Activated CD8-positive, alpha-beta memory T cell treated with anti-CD3 and anti-CD28 coated beads for 4 hours (primary cell): ENCODE measurements at regions not wholly inside any gene's neighbourhood (a gene's known extent, or its start where the extent isn't known, plus 50 kb on each side); places are given as distances from the start of the nearest gene placed in this dataset.
"Not testable (repeated sequence)": the region's sequence is repeated elsewhere in the genome, so short reads cannot be mapped to it uniquely, and the experiment has no call there.

ENCODE experiments used
- DNase-seq, 2 donors: peaks; one replicate each; pipeline ENCODE4 v3.0.0-alpha.2; 2020; ENCODE audit warnings: low read depth in 2 of 2

- DNase-seq, result not testable (repeated sequence)
Measured at GRCh38 chr1:228611707-228612106, 123.6 kb upstream of the RHOU start.

GRCh38 chr1:228622002-228622716 lies 113.1 kb upstream of the RHOU start:
- not testable (repeated sequence) for DNase-seq

DNA sequence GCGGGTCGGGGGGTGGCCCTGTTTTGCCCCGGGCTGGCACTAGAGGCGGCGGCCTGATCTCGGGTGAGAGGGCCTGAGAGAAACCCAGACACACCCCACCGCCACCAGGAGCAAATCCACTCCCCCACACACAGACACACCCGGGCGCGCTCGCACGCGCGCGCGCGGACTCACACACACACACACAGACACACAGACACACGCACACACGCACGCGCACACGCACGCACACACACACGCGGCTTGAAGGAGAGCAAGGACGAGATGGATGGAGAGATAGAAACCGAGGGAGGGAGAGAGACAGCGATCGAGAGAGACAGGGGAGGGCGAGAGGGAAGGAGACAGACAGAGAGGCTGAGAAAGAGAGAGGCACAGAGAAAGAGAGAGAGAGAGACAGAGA lies 108.8 kb upstream of the RHOU start:
- not testable (repeated sequence) for DNase-seq

- DNase-seq, result not testable (repeated sequence)
Measured at GRCh38 chr1:228632858-228633257, 102.4 kb upstream of the RHOU start.

- DNase-seq, result peak in 1 of 2 donors; percentile 10
Measured at GRCh38 chr1:228635304-228635703, 100.0 kb upstream of the RHOU start.

GRCh38 chr1:228637529-228637928 lies 97.8 kb upstream of the RHOU start:
- DNase-seq, result not testable (repeated sequence)

- DNase-seq, result no peak
Measured at GRCh38 chr1:228646717-228647522, 88.4 kb upstream of the RHOU start.

- DNase-seq, result no peak
Measured at GRCh38 chr1:228647523-228648444, 87.5 kb upstream of the RHOU start.

GRCh38 chr1:228648647-228649383 lies 86.5 kb upstream of the RHOU start:
- DNase-seq, result no peak

DNA sequence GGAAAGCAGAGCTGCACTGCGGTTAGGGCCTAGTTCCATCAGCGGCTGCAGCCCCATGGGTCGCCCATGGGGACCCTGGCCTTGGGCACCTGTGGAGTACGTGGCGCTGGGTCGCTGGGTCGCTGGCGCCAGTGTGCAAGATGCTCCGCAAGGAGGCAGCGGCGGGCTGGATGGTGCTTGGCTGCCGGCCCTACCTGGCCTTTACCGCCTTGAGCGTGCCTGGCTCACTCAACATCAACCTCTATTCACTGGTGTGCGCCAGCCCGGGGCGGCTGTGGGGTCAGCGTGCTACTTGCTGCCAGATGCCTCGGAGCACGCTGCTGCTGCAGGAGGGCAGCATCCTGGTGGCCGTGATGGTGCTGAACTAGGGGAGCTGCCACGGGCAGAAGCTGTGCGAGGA lies 85.1 kb upstream of the RHOU start:
- DNase-seq, result no peak

GRCh38 chr1:228650946-228651345 lies 84.3 kb upstream of the RHOU start:
- no peak for DNase-seq

GRCh38 chr1:228652116-228652515 lies 83.2 kb upstream of the RHOU start:
- no peak for DNase-seq

DNA sequence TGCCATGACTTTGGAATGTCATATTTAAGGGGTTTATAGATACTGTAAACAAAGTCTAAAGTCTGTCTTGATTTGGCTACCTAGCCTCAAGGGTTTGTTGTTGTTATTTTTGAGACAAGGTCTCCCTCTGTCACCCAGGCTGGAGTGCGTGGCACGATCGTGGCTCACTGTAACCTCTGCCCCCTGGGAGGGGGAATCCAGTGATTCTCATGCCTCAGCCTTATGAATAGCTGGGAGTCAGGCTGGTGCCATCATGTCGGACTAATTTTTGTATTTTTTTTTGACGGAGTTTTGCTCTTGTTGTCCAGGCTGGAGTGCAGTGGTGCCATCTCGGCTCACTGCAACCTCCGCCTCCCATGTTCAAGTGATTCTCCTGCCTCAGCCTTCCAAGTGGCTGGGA lies 82.2 kb upstream of the RHOU start:
- DNase-seq, result not testable (repeated sequence)

DNA sequence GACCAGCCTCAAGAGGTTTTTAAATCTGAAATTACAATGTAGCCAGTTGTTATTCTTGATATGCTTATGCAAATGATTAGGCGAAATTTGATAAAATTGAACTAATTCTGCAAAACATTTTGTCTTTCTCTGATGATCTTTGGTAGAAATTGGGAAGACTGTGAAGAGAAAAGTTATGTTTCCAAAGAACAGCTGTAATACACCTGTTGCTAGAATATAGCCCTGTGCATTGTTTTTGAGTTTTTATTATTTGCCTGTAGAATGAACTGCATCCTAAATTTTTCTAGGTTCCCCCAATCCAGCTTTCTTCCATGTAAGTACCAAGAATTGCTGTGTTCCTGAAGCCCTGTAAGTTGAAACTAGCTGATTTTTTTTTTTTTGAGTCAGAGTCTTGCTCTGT lies 81.5 kb upstream of the RHOU start:
- no peak for DNase-seq

DNA sequence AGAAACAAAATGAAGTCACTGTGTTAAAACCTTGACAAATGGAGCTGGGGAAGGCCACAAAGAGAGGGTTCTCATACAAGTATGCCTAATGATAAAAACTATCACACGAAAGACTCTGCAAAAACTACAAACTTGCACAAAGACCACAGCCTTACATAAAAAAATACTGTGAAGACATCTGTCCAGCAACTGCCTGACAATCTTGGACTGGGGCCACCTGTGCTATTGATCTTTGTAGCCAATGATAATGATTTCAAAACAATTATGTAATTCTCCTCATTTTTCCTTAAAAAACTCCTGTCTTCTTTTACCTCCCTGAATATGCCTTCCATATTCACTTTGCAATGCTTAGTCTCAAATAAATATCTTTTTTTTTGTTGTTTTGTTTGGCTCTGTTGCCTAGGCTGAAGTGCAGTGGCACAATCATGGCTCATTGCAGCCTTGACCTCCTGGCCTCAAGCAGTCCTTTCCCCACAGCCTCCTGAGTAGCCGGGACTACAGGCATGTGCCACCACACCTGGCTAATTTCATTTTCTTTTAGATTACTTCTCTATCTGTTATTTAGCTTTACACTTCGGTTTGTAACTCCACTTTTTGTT lies 79.4 kb upstream of the RHOU start:
- DNase-seq, result no peak

DNA sequence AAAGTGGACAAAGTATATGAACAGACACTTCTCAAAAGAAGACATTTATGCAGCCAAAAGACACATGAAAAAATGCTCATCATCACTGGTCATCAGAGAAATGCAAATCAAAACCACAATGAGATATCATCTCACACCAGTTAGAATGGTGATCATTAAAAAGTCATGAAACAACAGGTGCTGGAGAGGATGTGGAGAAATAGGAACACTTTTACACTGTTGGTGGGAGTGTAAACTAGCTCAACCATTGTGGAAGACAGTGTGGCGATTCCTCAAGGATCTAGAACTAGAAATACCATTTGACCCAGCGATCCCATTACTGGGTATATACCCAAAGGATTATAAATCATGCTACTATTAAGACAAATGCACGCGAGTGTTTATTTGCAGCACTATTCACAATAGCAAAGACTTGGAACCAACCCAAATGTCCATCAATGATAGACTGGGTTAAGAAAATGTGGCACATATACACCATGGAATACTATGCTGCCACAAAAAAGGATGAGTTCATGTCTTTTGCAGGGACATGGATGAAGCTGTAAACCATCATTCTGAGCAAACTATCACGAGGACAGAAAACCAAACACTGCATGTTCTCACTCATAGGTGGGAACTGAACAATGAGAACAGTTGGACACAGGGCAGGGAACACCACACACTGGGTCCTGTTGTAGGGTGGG lies 73.1 kb upstream of the RHOU start:
- not testable (repeated sequence) for DNase-seq

DNA sequence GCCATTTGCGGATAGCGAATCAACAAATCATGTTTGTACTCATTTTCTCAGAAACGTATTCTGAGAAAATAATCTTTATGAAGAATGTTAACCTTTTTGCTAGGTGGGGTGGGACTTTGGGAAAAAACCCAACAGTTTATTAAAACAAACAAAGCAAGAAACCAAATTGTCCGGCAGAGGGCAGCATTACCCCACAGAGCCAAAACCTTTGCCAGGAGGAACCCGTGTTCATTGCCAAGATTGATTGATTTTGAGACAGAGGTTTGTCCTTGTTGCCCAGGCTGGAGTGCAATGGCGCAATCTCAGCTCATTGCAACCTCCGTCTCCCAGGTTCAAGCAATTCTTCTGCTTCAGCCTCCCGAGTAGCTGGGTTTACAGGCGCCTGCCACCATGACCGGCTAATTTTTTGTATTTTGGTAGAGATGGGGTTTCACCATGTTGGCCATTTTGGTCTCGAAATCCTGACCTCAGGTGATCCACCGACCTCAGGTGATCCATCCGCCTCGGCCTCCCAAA lies 70.8 kb upstream of the RHOU start:
- peak; percentile 49 to 53 for DNase-seq

DNA sequence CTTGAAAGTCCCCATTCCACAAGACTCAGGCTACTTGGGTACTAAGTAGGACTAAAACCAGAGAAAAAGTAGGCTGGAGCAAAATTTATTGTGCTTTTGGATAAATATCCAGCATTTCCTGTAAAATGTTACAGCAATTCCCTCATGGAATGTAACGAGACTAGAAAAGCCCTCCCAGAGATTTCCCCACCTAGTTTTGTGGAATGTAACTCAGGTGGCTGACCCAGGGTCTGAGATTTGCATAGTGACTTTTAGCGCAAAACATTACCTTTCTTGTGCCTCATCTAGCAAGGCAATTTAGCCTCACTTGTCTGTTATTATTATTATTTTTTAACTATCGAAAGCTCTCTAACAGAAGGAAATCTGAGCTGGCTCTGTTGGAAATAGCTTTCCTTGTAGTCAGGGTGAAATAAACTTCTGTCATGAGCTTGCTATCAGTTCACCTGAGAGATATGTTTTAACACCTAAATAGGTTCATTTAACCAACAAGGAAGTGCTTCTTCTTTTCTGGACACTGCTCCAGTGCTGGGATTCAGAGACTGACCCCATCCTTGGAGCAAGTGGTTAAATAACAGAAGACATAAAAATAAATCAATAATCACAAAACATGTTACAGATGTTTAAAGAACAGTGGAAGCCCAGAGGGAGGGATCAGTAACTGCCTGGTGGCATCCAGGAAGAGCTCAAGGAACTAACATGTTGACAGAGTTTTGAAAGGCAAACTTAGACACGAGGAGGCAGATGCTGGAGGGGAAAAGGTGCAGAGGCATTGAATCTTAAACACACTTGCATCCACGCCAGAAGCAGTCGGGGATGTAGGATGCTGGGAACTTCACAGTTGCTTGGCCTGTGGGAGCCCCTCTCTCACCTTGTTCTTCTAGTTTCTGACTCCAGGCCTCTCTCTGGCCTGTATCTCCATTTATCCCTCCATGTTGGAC lies 68.3 kb upstream of the RHOU start:
- DNase-seq, result no peak
